ENCODE measurements at regions not wholly inside any gene's neighbourhood (a gene's known extent, or its start where the extent isn't known, plus 50 kb on each side); places are given as distances from the start of the nearest gene placed in this dataset.

DNA sequence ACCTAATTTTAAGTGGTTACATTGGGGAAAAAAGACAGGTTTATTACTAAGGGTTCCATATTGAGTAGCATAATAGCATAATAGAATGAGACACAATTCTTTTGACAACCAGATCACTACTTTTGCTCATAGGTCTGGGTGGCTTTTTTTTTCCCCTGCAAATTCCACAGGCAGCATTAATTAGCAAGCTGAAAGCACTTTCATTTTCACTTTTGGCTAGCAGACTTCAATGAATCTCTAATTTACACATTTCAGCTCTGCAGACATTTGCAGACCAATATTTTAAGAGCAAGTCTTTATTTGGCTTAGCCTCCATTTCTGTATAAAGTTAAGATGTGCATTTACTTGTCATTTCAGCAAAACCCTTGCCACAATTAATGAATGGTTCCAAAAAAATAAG lies 185.5 kb downstream of the NOL4 start:
- Histone ChIP-seq H3K79me2 (replicated peaks; ENCODE audit: insufficient read depth, low read length) (peaks cover 20% of the 10 kb centered on the region), H4K20me1 (ENCODE audit: insufficient read depth) (no peaks in the 10 kb centered on the region), H3K4me2 (ENCODE audit: low read length) (no peak overlapping the region), H3K4me3 (ENCODE audit: low read length) (no peak overlapping the region), H2AFZ (ENCODE audit: low read depth, low read length) (no peak overlapping the region), H3K27me3 (ENCODE audit: insufficient read depth, low read depth, low read length) (no peaks in the 10 kb centered on the region), H3K27ac (ENCODE audit: low read length) (no peak overlapping the region), H3K9me3 (ENCODE audit: low read length) (no peaks in the 10 kb centered on the region), H3F3A (ENCODE audit: insufficient read depth, low read length, poor library complexity, severe bottlenecking) (no peaks in the 10 kb centered on the region), H3K36me3 (ENCODE audit: insufficient read depth, low read length) (no peaks in the 10 kb centered on the region), H3K9me2 (ENCODE audit: insufficient read depth, low read length) (no peaks in the 10 kb centered on the region), H3K9ac (ENCODE audit: low read length) (no peak overlapping the region)
- TF ChIP-seq POLR2AphosphoS5 (IDR thresholded peaks at IDR 0.05) (no peak), MXI1 (conservative IDR thresholded peaks at IDR 0.05; ENCODE audit: poor library complexity, severe bottlenecking) (no peak), TAF1 (IDR thresholded peaks at IDR 0.05; ENCODE audit: low read depth) (no peak), SMC3 (conservative IDR thresholded peaks at IDR 0.05; ENCODE audit: poor library complexity) (no peak), EZH2 (IDR thresholded peaks at IDR 0.05; ENCODE audit: borderline replicate concordance, insufficient read depth, low read length, poor library complexity, severe bottlenecking) (no peak), EP300 (conservative IDR thresholded peaks at IDR 0.05; ENCODE audit: poor library complexity, severe bottlenecking) (no peak)
- TF ChIP-seq, protein P1, sequence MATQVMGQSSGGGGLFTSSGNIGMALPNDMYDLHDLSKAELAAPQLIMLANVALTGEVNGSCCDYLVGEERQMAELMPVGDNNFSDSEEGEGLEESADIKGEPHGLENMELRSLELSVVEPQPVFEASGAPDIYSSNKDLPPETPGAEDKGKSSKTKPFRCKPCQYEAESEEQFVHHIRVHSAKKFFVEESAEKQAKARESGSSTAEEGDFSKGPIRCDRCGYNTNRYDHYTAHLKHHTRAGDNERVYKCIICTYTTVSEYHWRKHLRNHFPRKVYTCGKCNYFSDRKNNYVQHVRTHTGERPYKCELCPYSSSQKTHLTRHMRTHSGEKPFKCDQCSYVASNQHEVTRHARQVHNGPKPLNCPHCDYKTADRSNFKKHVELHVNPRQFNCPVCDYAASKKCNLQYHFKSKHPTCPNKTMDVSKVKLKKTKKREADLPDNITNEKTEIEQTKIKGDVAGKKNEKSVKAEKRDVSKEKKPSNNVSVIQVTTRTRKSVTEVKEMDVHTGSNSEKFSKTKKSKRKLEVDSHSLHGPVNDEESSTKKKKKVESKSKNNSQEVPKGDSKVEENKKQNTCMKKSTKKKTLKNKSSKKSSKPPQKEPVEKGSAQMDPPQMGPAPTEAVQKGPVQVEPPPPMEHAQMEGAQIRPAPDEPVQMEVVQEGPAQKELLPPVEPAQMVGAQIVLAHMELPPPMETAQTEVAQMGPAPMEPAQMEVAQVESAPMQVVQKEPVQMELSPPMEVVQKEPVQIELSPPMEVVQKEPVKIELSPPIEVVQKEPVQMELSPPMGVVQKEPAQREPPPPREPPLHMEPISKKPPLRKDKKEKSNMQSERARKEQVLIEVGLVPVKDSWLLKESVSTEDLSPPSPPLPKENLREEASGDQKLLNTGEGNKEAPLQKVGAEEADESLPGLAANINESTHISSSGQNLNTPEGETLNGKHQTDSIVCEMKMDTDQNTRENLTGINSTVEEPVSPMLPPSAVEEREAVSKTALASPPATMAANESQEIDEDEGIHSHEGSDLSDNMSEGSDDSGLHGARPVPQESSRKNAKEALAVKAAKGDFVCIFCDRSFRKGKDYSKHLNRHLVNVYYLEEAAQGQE (IDR thresholded peaks at IDR 0.05; ENCODE audit: borderline replicate concordance) = no peak

DNA sequence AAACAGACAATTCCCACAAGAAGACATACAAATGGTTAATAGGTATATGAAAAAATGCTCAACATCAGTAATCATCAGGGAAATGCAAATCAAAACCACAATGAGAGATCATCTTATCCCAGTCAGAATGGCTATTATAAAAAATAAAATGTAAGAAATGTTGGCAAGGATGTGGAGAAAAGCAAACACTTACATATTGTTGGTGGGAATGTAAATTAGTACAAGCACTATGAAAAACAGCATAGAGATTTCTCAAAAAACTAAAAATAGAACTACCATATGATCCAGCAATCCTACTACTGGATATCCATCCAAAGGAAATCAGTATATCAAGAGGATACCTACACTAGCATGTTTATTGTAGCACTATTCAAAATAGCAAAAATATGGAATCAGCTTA lies 186.6 kb downstream of the NOL4 start:
- no peak overlapping the region for H3K4me2 ChIP-seq (ENCODE audit: low read length)
- no peaks in the 10 kb centered on the region for H3K36me3 ChIP-seq (ENCODE audit: insufficient read depth, low read length)
- H3K9ac ChIP-seq (ENCODE audit: low read length) = no peak overlapping the region
- TF ChIP-seq RAD21 (conservative IDR thresholded peaks at IDR 0.05) = no peak
- TF ChIP-seq POLR2AphosphoS5 (IDR thresholded peaks at IDR 0.05) = no peak
- no peak for TF ChIP-seq TAF1 (IDR thresholded peaks at IDR 0.05; ENCODE audit: low read depth)
- TF ChIP-seq SMC3 (conservative IDR thresholded peaks at IDR 0.05; ENCODE audit: poor library complexity) = no peak
- TF ChIP-seq EZH2 (IDR thresholded peaks at IDR 0.05; ENCODE audit: borderline replicate concordance, insufficient read depth, low read length, poor library complexity, severe bottlenecking) = no peak
- no peak for TF ChIP-seq EP300 (conservative IDR thresholded peaks at IDR 0.05; ENCODE audit: poor library complexity, severe bottlenecking)
- TF ChIP-seq, protein P1 (IDR thresholded peaks at IDR 0.05; ENCODE audit: borderline replicate concordance) = no peak
- TF ChIP-seq, protein P2, sequence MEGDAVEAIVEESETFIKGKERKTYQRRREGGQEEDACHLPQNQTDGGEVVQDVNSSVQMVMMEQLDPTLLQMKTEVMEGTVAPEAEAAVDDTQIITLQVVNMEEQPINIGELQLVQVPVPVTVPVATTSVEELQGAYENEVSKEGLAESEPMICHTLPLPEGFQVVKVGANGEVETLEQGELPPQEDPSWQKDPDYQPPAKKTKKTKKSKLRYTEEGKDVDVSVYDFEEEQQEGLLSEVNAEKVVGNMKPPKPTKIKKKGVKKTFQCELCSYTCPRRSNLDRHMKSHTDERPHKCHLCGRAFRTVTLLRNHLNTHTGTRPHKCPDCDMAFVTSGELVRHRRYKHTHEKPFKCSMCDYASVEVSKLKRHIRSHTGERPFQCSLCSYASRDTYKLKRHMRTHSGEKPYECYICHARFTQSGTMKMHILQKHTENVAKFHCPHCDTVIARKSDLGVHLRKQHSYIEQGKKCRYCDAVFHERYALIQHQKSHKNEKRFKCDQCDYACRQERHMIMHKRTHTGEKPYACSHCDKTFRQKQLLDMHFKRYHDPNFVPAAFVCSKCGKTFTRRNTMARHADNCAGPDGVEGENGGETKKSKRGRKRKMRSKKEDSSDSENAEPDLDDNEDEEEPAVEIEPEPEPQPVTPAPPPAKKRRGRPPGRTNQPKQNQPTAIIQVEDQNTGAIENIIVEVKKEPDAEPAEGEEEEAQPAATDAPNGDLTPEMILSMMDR (IDR thresholded peaks at IDR 0.05; ENCODE audit: poor library complexity, severe bottlenecking) = no peak
- TF ChIP-seq MXI1 (conservative IDR thresholded peaks at IDR 0.05; ENCODE audit: poor library complexity, severe bottlenecking) = no peak
- no peak overlapping the region for H2AFZ ChIP-seq (ENCODE audit: low read depth, low read length)
- H3K9me2 ChIP-seq (ENCODE audit: insufficient read depth, low read length) = no peaks in the 10 kb centered on the region
- H3F3A ChIP-seq (ENCODE audit: insufficient read depth, low read length, poor library complexity, severe bottlenecking) = no peaks in the 10 kb centered on the region
- peaks cover 17% of the 10 kb centered on the region for H3K79me2 ChIP-seq (replicated peaks; ENCODE audit: insufficient read depth, low read length)
- no peaks in the 10 kb centered on the region for H3K9me3 ChIP-seq (ENCODE audit: low read length)
- no peaks in the 10 kb centered on the region for H4K20me1 ChIP-seq (ENCODE audit: insufficient read depth)
- no peak overlapping the region for H3K27ac ChIP-seq (ENCODE audit: low read length)
- H3K27me3 ChIP-seq (ENCODE audit: insufficient read depth, low read depth, low read length) = no peaks in the 10 kb centered on the region
- H3K4me3 ChIP-seq (ENCODE audit: low read length) = no peak overlapping the region

Measured in neural cell (in vitro differentiated cells).